ENCODE measurements at regions not wholly inside any gene's neighbourhood (a gene's known extent, or its start where the extent isn't known, plus 50 kb on each side); places are given as distances from the start of the nearest gene placed in this dataset.

- no peaks in the 10 kb centered on the region for H3K9me3 ChIP-seq
- intact Hi-C loops (cut with DNase I; ENCODE audit: low total_unique reads), result no loop called here
- DNase-seq, result no peak
- H3K36me3 ChIP-seq (ENCODE audit: low read depth, missing control alignments), result no peaks in the 10 kb centered on the region
- peaks cover 9% of the 10 kb centered on the region for H3K4me1 ChIP-seq
- no peaks in the 10 kb centered on the region for H3K27me3 ChIP-seq
- TF ChIP-seq POLR2A (IDR thresholded peaks at IDR 0.05) (no peak), CTCF (IDR thresholded peaks at IDR 0.05) (no peak)
- WGBS, 2 donors, result 96 to 97% methylated on average over 5 of the region's 5 CpGs
- H3K4me3 ChIP-seq, result no peak overlapping the region
- H3K27ac ChIP-seq, result no peak overlapping the region
These were observed 121.2 kb upstream of the GATA6 start for GRCh38 chr18:22048221-22048620.

GRCh38 chr18:22048932-22049615 is 120.3 kb upstream of the GATA6 start:
- Histone ChIP-seq H3K36me3 (ENCODE audit: low read depth, missing control alignments) (no peaks in the 10 kb centered on the region), H3K27ac (no peak overlapping the region), H3K27me3 (no peaks in the 10 kb centered on the region), H3K9me3 (no peaks in the 10 kb centered on the region), H3K4me3 (no peak overlapping the region), H3K4me1 (peaks cover 9% of the 10 kb centered on the region)
- WGBS, 2 donors, result 72 to 78% methylated on average over 3 of the region's 3 CpGs
- no peak for DNase-seq
- intact Hi-C loops (cut with DNase I; ENCODE audit: low total_unique reads), result no loop called here
- TF ChIP-seq CTCF (IDR thresholded peaks at IDR 0.05) (no peak), POLR2A (IDR thresholded peaks at IDR 0.05) (no peak)

GRCh38 chr18:22052405-22053105 is 116.8 kb upstream of the GATA6 start:
- Histone ChIP-seq H3K27me3 (no peaks in the 10 kb centered on the region), H3K4me1 (peaks cover 9% of the 10 kb centered on the region), H3K36me3 (ENCODE audit: low read depth, missing control alignments) (no peaks in the 10 kb centered on the region), H3K9me3 (no peaks in the 10 kb centered on the region), H3K4me3 (no peak overlapping the region), H3K27ac (no peak overlapping the region)
- DNase-seq, result peak; percentile 28
- WGBS, 2 donors, result 53 to 58% methylated on average over 10 to 12 of the region's 12 CpGs
- intact Hi-C loops (cut with DNase I; ENCODE audit: low total_unique reads), result no loop called here
- TF ChIP-seq CTCF (IDR thresholded peaks at IDR 0.05) (no peak), POLR2A (IDR thresholded peaks at IDR 0.05) (no peak)

GRCh38 chr18:22055466-22056238 is 113.7 kb upstream of the GATA6 start:
- Histone ChIP-seq H3K9me3 (no peaks in the 10 kb centered on the region), H3K27me3 (no peaks in the 10 kb centered on the region), H3K4me1 (peaks cover 9% of the 10 kb centered on the region), H3K27ac (no peak overlapping the region), H3K36me3 (ENCODE audit: low read depth, missing control alignments) (no peaks in the 10 kb centered on the region), H3K4me3 (no peak overlapping the region)
- 90 to 94% methylated on average over 3 of the region's 3 CpGs for WGBS, 2 donors
- DNase-seq, result no peak
- TF ChIP-seq POLR2A (IDR thresholded peaks at IDR 0.05) (no peak), CTCF (IDR thresholded peaks at IDR 0.05) (no peak)
- intact Hi-C loops (cut with DNase I; ENCODE audit: low total_unique reads), result no loop called here
